Peyer's patch (tissue), 4 donors: ENCODE measurements at regions not wholly inside any gene's neighbourhood (a gene's known extent, or its start where the extent isn't known, plus 50 kb on each side); places are given as distances from the start of the nearest gene placed in this dataset.

Experiments
- POLR2A ChIP-seq, 2 donors: fragments of 450-650 bp; IDR thresholded peaks; one replicate each; pipeline ENCODE4 v1.5.1; 2017; ENCODE audit warnings: antibody characterized with exemption in 2 of 2, mild to moderate bottlenecking in 2 of 2, moderate library complexity in 2 of 2
- TF ChIP-seq, protein P1 (sequence below), 6 experiments: fragments of 450-650 bp in 4 of 6; fragments of 200-600 bp in 2 of 6; sonication (generic) in 1 of 6; IDR thresholded peaks; one replicate each; pipeline ENCODE4 v1.5.1; 2017 to 2019; ENCODE audit warnings: antibody characterized with exemption in 6 of 6, mild to moderate bottlenecking in 3 of 6, moderate library complexity in 1 of 6

GRCh38 chr18:2406544-2406943 is 164.8 kb downstream of the METTL4 start:
- TF ChIP-seq, protein P1, sequence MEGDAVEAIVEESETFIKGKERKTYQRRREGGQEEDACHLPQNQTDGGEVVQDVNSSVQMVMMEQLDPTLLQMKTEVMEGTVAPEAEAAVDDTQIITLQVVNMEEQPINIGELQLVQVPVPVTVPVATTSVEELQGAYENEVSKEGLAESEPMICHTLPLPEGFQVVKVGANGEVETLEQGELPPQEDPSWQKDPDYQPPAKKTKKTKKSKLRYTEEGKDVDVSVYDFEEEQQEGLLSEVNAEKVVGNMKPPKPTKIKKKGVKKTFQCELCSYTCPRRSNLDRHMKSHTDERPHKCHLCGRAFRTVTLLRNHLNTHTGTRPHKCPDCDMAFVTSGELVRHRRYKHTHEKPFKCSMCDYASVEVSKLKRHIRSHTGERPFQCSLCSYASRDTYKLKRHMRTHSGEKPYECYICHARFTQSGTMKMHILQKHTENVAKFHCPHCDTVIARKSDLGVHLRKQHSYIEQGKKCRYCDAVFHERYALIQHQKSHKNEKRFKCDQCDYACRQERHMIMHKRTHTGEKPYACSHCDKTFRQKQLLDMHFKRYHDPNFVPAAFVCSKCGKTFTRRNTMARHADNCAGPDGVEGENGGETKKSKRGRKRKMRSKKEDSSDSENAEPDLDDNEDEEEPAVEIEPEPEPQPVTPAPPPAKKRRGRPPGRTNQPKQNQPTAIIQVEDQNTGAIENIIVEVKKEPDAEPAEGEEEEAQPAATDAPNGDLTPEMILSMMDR (IDR thresholded peaks at IDR 0.05), result no peak
- no peak for TF ChIP-seq POLR2A (IDR thresholded peaks at IDR 0.05)
